ENCODE measurements at regions not wholly inside any gene's neighbourhood (a gene's known extent, or its start where the extent isn't known, plus 50 kb on each side); places are given as distances from the start of the nearest gene placed in this dataset.

DNA sequence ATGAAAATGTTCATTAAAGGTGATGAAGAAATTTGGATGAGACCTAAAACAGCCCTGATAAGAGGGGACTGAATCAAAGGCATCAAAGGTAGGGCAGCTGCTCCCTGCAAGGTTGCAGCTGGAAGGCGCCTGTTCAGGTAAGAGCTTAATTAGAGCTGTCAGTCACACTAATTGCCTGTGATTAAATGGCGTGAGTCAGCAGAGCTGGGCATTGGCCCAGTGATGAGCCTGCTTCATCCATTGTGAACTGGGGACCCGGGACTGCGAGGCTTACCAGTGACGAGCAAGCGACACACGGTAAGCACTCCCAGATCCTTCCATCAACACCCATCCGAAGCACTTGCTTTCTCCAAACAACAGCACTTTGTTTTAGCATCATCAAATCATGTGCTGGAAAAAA lies 621.5 kb upstream of the CDH4 start:
- WGBS (ENCODE audit: extremely low coverage, insufficient coverage, insufficient read length), result no CpG with 5 or more reads among the region's 8 CpGs
- Histone ChIP-seq H2AK5ac (ENCODE audit: low read length) (no peak overlapping the region), H3K4me3 (ENCODE audit: low read depth, low read length) (no peak overlapping the region), H3K9me3 (ENCODE audit: insufficient read depth, low read depth, low read length) (peaks cover 4% of the 10 kb centered on the region), H4K8ac (ENCODE audit: low read depth, low read length) (no peak overlapping the region), H3K9ac (ENCODE audit: low read length) (no peak overlapping the region), H3K27ac (ENCODE audit: low read depth, low read length) (no peak overlapping the region), H2BK12ac (ENCODE audit: low read length) (no peak overlapping the region), H3K4ac (ENCODE audit: low read depth, low read length) (no peak overlapping the region), H2BK120ac (ENCODE audit: insufficient read depth, low read length, poor library complexity) (no peak overlapping the region), H3K27me3 (ENCODE audit: insufficient read depth, low read length) (no peaks in the 10 kb centered on the region), H3K14ac (ENCODE audit: low read length) (no peak overlapping the region), H4K12ac (ENCODE audit: low read depth, low read length) (no peak overlapping the region), H3K23ac (ENCODE audit: low read length) (no peak overlapping the region), H4K91ac (ENCODE audit: low read depth, low read length) (no peak overlapping the region), H3K4me2 (ENCODE audit: low read length) (no peak overlapping the region), H2AFZ (ENCODE audit: insufficient read depth, low read length, poor library complexity) (no peak overlapping the region), H3K79me2 (ENCODE audit: control insufficient read depth, insufficient read depth, low read length, poor library complexity) (no peaks in the 10 kb centered on the region), H3K79me1 (ENCODE audit: low read length) (no peaks in the 10 kb centered on the region), H3K36me3 (ENCODE audit: control insufficient read depth in 1 of 2, insufficient read depth in 2 of 2, low read length in 2 of 2) (no peaks in the 10 kb centered on the region), H2BK5ac (ENCODE audit: low read depth, low read length, poor library complexity) (no peak overlapping the region), H3K18ac (ENCODE audit: low read length) (no peak overlapping the region), H3K4me1 (ENCODE audit: control insufficient read depth in 1 of 2, insufficient read depth in 2 of 2, low read length in 2 of 2) (no peaks in the 10 kb centered on the region)
- DNase-seq, result no peak

DNA sequence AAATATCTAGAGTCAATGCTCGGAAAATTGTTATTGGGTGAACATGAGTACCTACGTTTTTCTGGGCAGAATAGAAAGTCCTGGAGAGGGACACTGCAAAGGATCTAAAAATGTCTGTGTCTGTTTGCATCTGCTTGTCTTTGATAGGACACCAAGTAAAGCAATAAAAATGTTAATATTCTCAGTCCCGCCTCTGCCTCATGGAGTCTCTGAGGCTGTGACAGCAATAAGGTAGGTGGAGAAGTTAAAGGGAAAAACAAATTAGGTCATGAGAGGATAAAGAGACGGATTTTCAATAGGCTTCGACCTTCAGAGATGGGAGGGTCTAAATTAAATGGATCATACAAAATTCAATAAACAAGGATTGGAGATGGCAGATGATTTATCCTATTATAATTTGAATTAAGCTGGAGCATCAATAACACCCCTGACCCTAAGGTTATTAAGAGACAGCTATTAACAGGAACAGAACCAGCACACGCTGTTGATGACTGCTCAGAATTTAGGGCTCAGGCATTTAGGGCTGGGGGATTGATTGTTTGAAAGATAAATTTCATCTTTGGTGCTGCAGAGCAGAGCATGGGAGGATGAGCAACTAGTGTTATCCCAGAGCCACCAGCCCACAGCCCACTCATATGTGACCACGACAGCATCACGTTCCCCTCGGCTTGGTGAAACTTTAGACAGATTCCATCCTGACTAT lies 620.3 kb upstream of the CDH4 start:
- Histone ChIP-seq H4K8ac (ENCODE audit: low read depth, low read length) (no peak overlapping the region), H3K27me3 (ENCODE audit: insufficient read depth, low read length) (no peaks in the 10 kb centered on the region), H3K36me3 (ENCODE audit: control insufficient read depth in 1 of 2, insufficient read depth in 2 of 2, low read length in 2 of 2) (no peaks in the 10 kb centered on the region), H3K4me1 (ENCODE audit: control insufficient read depth in 1 of 2, insufficient read depth in 2 of 2, low read length in 2 of 2) (no peaks in the 10 kb centered on the region), H3K9ac (ENCODE audit: low read length) (no peak overlapping the region), H3K79me1 (ENCODE audit: low read length) (no peaks in the 10 kb centered on the region), H3K4me3 (ENCODE audit: low read depth, low read length) (no peak overlapping the region), H2BK12ac (ENCODE audit: low read length) (no peak overlapping the region), H3K23ac (ENCODE audit: low read length) (no peak overlapping the region), H2AK5ac (ENCODE audit: low read length) (no peak overlapping the region), H2BK5ac (ENCODE audit: low read depth, low read length, poor library complexity) (no peak overlapping the region), H3K27ac (ENCODE audit: low read depth, low read length) (no peak overlapping the region), H3K79me2 (ENCODE audit: control insufficient read depth, insufficient read depth, low read length, poor library complexity) (no peaks in the 10 kb centered on the region), H3K14ac (ENCODE audit: low read length) (no peak overlapping the region), H3K4me2 (ENCODE audit: low read length) (no peak overlapping the region), H4K12ac (ENCODE audit: low read depth, low read length) (no peak overlapping the region), H2BK120ac (ENCODE audit: insufficient read depth, low read length, poor library complexity) (no peak overlapping the region), H4K91ac (ENCODE audit: low read depth, low read length) (no peak overlapping the region), H2AFZ (ENCODE audit: insufficient read depth, low read length, poor library complexity) (no peak overlapping the region), H3K4ac (ENCODE audit: low read depth, low read length) (no peak overlapping the region), H3K9me3 (ENCODE audit: insufficient read depth, low read depth, low read length) (peaks cover 5% of the 10 kb centered on the region), H3K18ac (ENCODE audit: low read length) (no peak overlapping the region)
- DNase-seq, result no peak
- WGBS (ENCODE audit: extremely low coverage, insufficient coverage, insufficient read length), result no CpG with 5 or more reads among the region's 9 CpGs

- no peaks in the 10 kb centered on the region for H3K4me1 ChIP-seq (ENCODE audit: control insufficient read depth in 1 of 2, insufficient read depth in 2 of 2, low read length in 2 of 2)
- no peak overlapping the region for H3K4me2 ChIP-seq (ENCODE audit: low read length)
- no peak overlapping the region for H2BK5ac ChIP-seq (ENCODE audit: low read depth, low read length, poor library complexity)
- H3K36me3 ChIP-seq (ENCODE audit: control insufficient read depth in 1 of 2, insufficient read depth in 2 of 2, low read length in 2 of 2), result no peaks in the 10 kb centered on the region
- no peak overlapping the region for H2BK12ac ChIP-seq (ENCODE audit: low read length)
- H3K79me1 ChIP-seq (ENCODE audit: low read length), result no peaks in the 10 kb centered on the region
- H3K14ac ChIP-seq (ENCODE audit: low read length), result no peak overlapping the region
- no peak overlapping the region for H2BK120ac ChIP-seq (ENCODE audit: insufficient read depth, low read length, poor library complexity)
- no peak overlapping the region for H4K12ac ChIP-seq (ENCODE audit: low read depth, low read length)
- no peak overlapping the region for H4K91ac ChIP-seq (ENCODE audit: low read depth, low read length)
- no peak overlapping the region for H3K4ac ChIP-seq (ENCODE audit: low read depth, low read length)
- no peak for DNase-seq
- no peak overlapping the region for H2AFZ ChIP-seq (ENCODE audit: insufficient read depth, low read length, poor library complexity)
- H3K27ac ChIP-seq (ENCODE audit: low read depth, low read length), result no peak overlapping the region
- no CpG with 5 or more reads among the region's 8 CpGs for WGBS (ENCODE audit: extremely low coverage, insufficient coverage, insufficient read length)
- H3K23ac ChIP-seq (ENCODE audit: low read length), result no peak overlapping the region
- no peak overlapping the region for H4K8ac ChIP-seq (ENCODE audit: low read depth, low read length)
- no peak overlapping the region for H3K18ac ChIP-seq (ENCODE audit: low read length)
- no peak overlapping the region for H3K4me3 ChIP-seq (ENCODE audit: low read depth, low read length)
- no peaks in the 10 kb centered on the region for H3K27me3 ChIP-seq (ENCODE audit: insufficient read depth, low read length)
- H3K9me3 ChIP-seq (ENCODE audit: insufficient read depth, low read depth, low read length), result peaks cover 5% of the 10 kb centered on the region
- H3K9ac ChIP-seq (ENCODE audit: low read length), result no peak overlapping the region
- no peak overlapping the region for H2AK5ac ChIP-seq (ENCODE audit: low read length)
- H3K79me2 ChIP-seq (ENCODE audit: control insufficient read depth, insufficient read depth, low read length, poor library complexity), result no peaks in the 10 kb centered on the region
Observed at GRCh38 chr20:60632391-60633262, 619.4 kb upstream of the CDH4 start.

DNA sequence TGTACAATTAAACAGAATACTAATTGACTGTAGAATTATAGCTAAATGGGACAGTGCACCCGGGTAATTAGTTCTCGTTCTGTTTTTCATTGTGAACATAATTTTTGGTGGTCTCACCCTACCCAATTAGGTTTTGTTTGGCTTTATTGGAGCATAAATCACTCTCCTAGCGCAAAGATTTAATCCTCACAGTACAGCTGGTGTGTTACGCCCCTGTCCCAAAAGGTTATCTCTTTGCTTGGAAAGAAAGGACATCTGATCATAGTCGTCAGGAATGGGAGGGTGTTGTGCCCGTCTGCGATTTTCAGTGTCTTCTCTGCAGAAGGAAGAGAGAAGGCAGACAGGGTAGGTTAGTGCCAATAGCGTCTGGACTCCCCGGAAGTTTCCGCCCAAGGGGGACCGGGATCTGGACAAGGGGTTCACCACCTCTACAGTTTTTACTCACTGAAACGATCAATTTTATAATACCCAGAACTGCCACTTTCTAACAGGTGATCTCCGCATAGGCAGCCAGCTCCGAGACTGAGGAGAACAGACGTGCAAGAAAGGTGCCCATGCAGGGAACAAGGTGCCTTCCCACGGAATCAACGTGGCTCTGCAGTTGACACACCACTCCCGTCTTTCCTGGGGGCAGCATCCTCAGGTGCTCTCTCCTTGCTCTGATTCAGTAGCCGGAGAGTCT lies 617.4 kb upstream of the CDH4 start:
- no peak overlapping the region for H3K4ac ChIP-seq (ENCODE audit: low read depth, low read length)
- peaks cover 5% of the 10 kb centered on the region for H3K9me3 ChIP-seq (ENCODE audit: insufficient read depth, low read depth, low read length)
- H4K12ac ChIP-seq (ENCODE audit: low read depth, low read length), result no peak overlapping the region
- no peak overlapping the region for H2AK5ac ChIP-seq (ENCODE audit: low read length)
- no peak overlapping the region for H3K9ac ChIP-seq (ENCODE audit: low read length)
- H3K79me1 ChIP-seq (ENCODE audit: low read length), result no peaks in the 10 kb centered on the region
- no peak overlapping the region for H3K4me2 ChIP-seq (ENCODE audit: low read length)
- no peak overlapping the region for H3K23ac ChIP-seq (ENCODE audit: low read length)
- H4K8ac ChIP-seq (ENCODE audit: low read depth, low read length), result no peak overlapping the region
- H3K18ac ChIP-seq (ENCODE audit: low read length), result no peak overlapping the region
- no peak overlapping the region for H2BK5ac ChIP-seq (ENCODE audit: low read depth, low read length, poor library complexity)
- no peak overlapping the region for H3K4me3 ChIP-seq (ENCODE audit: low read depth, low read length)
- no peaks in the 10 kb centered on the region for H3K36me3 ChIP-seq (ENCODE audit: control insufficient read depth in 1 of 2, insufficient read depth in 2 of 2, low read length in 2 of 2)
- H3K27ac ChIP-seq (ENCODE audit: low read depth, low read length), result no peak overlapping the region
- no peaks in the 10 kb centered on the region for H3K27me3 ChIP-seq (ENCODE audit: insufficient read depth, low read length)
- no peak for DNase-seq
- H3K14ac ChIP-seq (ENCODE audit: low read length), result no peak overlapping the region
- no CpG with 5 or more reads among the region's 19 CpGs for WGBS (ENCODE audit: extremely low coverage, insufficient coverage, insufficient read length)
- no peak overlapping the region for H2BK120ac ChIP-seq (ENCODE audit: insufficient read depth, low read length, poor library complexity)
- no peak overlapping the region for H2BK12ac ChIP-seq (ENCODE audit: low read length)
- H3K4me1 ChIP-seq (ENCODE audit: control insufficient read depth in 1 of 2, insufficient read depth in 2 of 2, low read length in 2 of 2), result no peaks in the 10 kb centered on the region
- no peaks in the 10 kb centered on the region for H3K79me2 ChIP-seq (ENCODE audit: control insufficient read depth, insufficient read depth, low read length, poor library complexity)
- H2AFZ ChIP-seq (ENCODE audit: insufficient read depth, low read length, poor library complexity), result no peak overlapping the region
- H4K91ac ChIP-seq (ENCODE audit: low read depth, low read length), result no peak overlapping the region
